ENCODE measurements at regions not wholly inside any gene's neighbourhood (a gene's known extent, or its start where the extent isn't known, plus 50 kb on each side); places are given as distances from the start of the nearest gene placed in this dataset.
"Not testable (repeated sequence)": the region's sequence is repeated elsewhere in the genome, so short reads cannot be mapped to it uniquely, and the experiment has no call there.

DNA sequence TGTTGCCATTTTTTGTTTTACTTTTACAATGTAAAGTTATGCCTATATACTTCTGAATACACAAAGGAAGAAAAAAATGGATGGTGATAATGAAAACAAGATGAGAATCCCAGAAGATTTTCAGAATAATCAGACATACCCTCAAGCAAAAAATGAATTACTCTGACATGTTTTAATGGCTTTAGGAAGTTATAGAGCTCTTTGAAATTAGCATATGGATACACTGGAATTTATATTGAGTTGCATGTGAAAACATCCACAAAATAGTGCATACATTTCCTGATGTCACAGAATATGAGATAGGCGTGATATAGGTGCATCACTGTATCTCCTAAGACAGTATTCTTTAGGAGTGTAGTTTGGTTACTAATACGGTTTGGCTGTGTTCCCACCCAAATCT, 351.3 kb downstream of the SLC7A11 start:
- Mint-ChIP-seq H3K4me3 (no peak overlapping the region), H3K27me3 (no peaks in the 10 kb centered on the region), H3K27ac (no peak overlapping the region), H3K4me1 (ENCODE audit: unreplicated experiment) (no peaks in the 10 kb centered on the region), H3K36me3 (no peaks in the 10 kb centered on the region), H3K9me3 (no peaks in the 10 kb centered on the region)
- TF ChIP-seq, protein P1, sequence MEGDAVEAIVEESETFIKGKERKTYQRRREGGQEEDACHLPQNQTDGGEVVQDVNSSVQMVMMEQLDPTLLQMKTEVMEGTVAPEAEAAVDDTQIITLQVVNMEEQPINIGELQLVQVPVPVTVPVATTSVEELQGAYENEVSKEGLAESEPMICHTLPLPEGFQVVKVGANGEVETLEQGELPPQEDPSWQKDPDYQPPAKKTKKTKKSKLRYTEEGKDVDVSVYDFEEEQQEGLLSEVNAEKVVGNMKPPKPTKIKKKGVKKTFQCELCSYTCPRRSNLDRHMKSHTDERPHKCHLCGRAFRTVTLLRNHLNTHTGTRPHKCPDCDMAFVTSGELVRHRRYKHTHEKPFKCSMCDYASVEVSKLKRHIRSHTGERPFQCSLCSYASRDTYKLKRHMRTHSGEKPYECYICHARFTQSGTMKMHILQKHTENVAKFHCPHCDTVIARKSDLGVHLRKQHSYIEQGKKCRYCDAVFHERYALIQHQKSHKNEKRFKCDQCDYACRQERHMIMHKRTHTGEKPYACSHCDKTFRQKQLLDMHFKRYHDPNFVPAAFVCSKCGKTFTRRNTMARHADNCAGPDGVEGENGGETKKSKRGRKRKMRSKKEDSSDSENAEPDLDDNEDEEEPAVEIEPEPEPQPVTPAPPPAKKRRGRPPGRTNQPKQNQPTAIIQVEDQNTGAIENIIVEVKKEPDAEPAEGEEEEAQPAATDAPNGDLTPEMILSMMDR (conservative IDR thresholded peaks at IDR 0.05): no peak
- no peak for DNase-seq (ENCODE audit: extremely low spot score, unreplicated experiment)

DNA sequence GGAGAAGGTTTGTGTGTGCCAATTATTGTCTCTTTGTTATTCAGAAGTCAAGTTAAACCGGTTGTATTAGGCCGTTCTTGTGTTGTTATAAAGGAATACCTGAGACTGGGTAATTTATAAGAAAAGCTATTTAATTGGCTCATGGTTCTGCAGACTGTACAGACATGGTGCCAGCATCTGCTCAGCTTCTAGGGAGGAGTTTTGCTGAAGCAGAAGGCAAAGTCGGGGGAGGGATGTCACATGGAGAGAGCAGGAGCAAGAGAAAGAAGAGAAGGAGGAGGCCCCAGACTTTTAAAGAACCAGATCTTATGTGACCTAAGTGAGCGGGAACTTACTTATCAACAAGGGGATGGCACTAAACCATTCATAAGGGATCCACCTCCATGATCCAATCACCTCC, 349.3 kb upstream of the PCDH18 start:
- H3K36me3 Mint-ChIP-seq: no peaks in the 10 kb centered on the region
- H3K4me3 Mint-ChIP-seq: no peak overlapping the region
- H3K4me1 Mint-ChIP-seq (ENCODE audit: unreplicated experiment): no peaks in the 10 kb centered on the region
- H3K9me3 Mint-ChIP-seq: no peaks in the 10 kb centered on the region
- H3K27ac Mint-ChIP-seq: no peak overlapping the region
- H3K27me3 Mint-ChIP-seq: no peaks in the 10 kb centered on the region
- DNase-seq (ENCODE audit: extremely low spot score, unreplicated experiment): no peak
- TF ChIP-seq, protein P1 (conservative IDR thresholded peaks at IDR 0.05): no peak

DNA sequence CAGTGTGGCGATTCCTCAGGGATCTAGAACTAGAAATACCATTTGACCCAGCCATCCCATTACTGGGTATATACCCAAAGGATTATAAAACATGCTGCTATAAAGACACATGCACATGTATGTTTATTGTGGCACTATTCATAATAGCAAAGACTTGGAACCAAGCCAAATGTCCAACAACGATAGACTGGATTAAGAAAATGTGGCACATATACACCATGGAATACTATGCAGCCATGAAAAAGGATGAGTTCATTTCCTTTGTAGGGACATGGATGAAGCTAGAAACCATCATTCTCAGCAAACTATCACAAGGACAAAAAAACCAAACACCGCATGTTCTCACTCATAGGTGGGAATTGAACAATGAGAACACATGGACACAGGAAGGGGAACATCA, 335.8 kb upstream of the PCDH18 start:
- not testable (repeated sequence) for H3K36me3 Mint-ChIP-seq; H3K4me1 Mint-ChIP-seq (ENCODE audit: unreplicated experiment); H3K4me3 Mint-ChIP-seq; H3K27me3 Mint-ChIP-seq; H3K27ac Mint-ChIP-seq; H3K9me3 Mint-ChIP-seq; DNase-seq (ENCODE audit: extremely low spot score, unreplicated experiment)

GRCh38 chr4:137866671-137867070, 334.4 kb upstream of the PCDH18 start:
- Mint-ChIP-seq H3K27me3 (no peaks in the 10 kb centered on the region), H3K9me3 (no peaks in the 10 kb centered on the region), H3K4me3 (no peak overlapping the region), H3K4me1 (ENCODE audit: unreplicated experiment) (no peaks in the 10 kb centered on the region), H3K36me3 (no peaks in the 10 kb centered on the region), H3K27ac (no peak overlapping the region)
- DNase-seq (ENCODE audit: extremely low spot score, unreplicated experiment): no peak
- TF ChIP-seq, protein P1 (conservative IDR thresholded peaks at IDR 0.05): no peak

DNA sequence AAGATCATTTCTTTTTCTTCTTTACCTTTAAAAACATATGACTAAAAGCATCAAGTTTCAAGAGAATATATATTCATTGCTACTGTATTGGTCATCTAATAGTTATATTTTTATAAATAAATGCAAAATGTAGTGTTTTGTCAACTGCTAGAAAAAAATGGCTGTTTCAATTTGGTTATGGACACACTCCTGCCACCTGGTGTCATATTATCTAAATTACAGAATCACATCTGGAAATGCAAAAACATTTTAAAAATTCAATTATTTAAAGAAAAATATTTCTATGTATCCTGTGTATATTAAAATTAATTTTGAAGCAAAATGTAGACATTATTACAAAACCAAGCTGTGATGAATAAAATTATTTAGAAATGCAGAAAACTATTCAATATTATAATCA, 329.4 kb upstream of the PCDH18 start:
- no peak for DNase-seq (ENCODE audit: extremely low spot score, unreplicated experiment)
- Mint-ChIP-seq H3K4me1 (ENCODE audit: unreplicated experiment) (no peaks in the 10 kb centered on the region), H3K27ac (no peak overlapping the region), H3K36me3 (no peaks in the 10 kb centered on the region), H3K9me3 (no peaks in the 10 kb centered on the region), H3K27me3 (no peaks in the 10 kb centered on the region), H3K4me3 (no peak overlapping the region)
- TF ChIP-seq, protein P1 (conservative IDR thresholded peaks at IDR 0.05): peak; percentile 80

- Mint-ChIP-seq H3K4me1 (ENCODE audit: unreplicated experiment) (no peaks in the 10 kb centered on the region), H3K27ac (no peak overlapping the region), H3K4me3 (no peak overlapping the region), H3K9me3 (peaks cover 10% of the 10 kb centered on the region), H3K36me3 (no peaks in the 10 kb centered on the region), H3K27me3 (no peaks in the 10 kb centered on the region)
- no peak for DNase-seq (ENCODE audit: extremely low spot score, unreplicated experiment)
- TF ChIP-seq, protein P1 (conservative IDR thresholded peaks at IDR 0.05): no peak
Observed at GRCh38 chr4:137853424-137853823, 321.1 kb upstream of the PCDH18 start.

Measured in type B pancreatic cell (in vitro differentiated cells).